Mesendoderm (in vitro differentiated cells): ENCODE measurements at regions not wholly inside any gene's neighbourhood (a gene's known extent, or its start where the extent isn't known, plus 50 kb on each side); places are given as distances from the start of the nearest gene placed in this dataset.
A peak's percentile ranks its signal among the peaks of the same experiment; 100 is the strongest.

ENCODE experiments used
- DNase-seq: peaks from one replicate; pipeline ENCODE4 v3.0.0; 2013
- H2AK5ac ChIP-seq: 2 replicates; pipeline ENCODE4 v1.6.1; 2013; ENCODE audit warnings: low read length, inconsistent platforms
- H2BK120ac ChIP-seq: 2 replicates; pipeline ENCODE4 v1.6.1; 2013; ENCODE audit warnings: low read depth, mild to moderate bottlenecking, low read length, moderate library complexity, mixed read lengths
- H2BK15ac ChIP-seq: replicated peaks from 2 replicates; pipeline ENCODE4 v1.6.1; 2013; ENCODE audit warnings: low read depth, mild to moderate bottlenecking, moderate library complexity
- H2BK5ac ChIP-seq: 2 replicates; pipeline ENCODE4 v1.6.1; 2013; ENCODE audit warnings: low read length, inconsistent platforms
- H3K18ac ChIP-seq: 2 replicates; pipeline ENCODE4 v1.6.1; 2013; ENCODE audit warnings: mild to moderate bottlenecking, low read length, mixed read lengths
- H3K23ac ChIP-seq: one replicate; pipeline ENCODE4 v1.6.1; 2013; ENCODE audit warnings: low read length
- H3K27ac ChIP-seq: 2 replicates; pipeline ENCODE4 v1.5.1; 2013; ENCODE audit warnings: low read depth, mild to moderate bottlenecking, inconsistent platforms, low read length, moderate library complexity
- H3K27me3 ChIP-seq: 2 replicates; pipeline ENCODE4 v1.6.1; 2013; ENCODE audit warnings: low read length, control low read depth, mild to moderate bottlenecking, inconsistent platforms; ENCODE audit not compliant: insufficient read depth, poor library complexity
- H3K36me3 ChIP-seq: 2 replicates; pipeline ENCODE4 v1.6.1; 2013; ENCODE audit warnings: low read length, inconsistent platforms; ENCODE audit not compliant: control insufficient read depth, insufficient read depth
- H3K4ac ChIP-seq: one replicate; pipeline ENCODE4 v1.6.1; 2013; ENCODE audit warnings: low read depth, mild to moderate bottlenecking, low read length, moderate library complexity
- H3K4me1 ChIP-seq: 2 replicates; pipeline ENCODE4 v1.6.1; 2013; ENCODE audit warnings: low read depth, low read length, inconsistent platforms; ENCODE audit not compliant: control insufficient read depth
- H3K4me2 ChIP-seq: 2 replicates; pipeline ENCODE4 v1.6.1; 2013; ENCODE audit warnings: low read length
- H3K4me3 ChIP-seq: 2 replicates; pipeline ENCODE4 v1.5.1; 2013; ENCODE audit warnings: mild to moderate bottlenecking, low read length
- H3K56ac ChIP-seq: one replicate; pipeline ENCODE4 v1.6.1; 2013; ENCODE audit warnings: low read length
- H3K79me1 ChIP-seq: 2 replicates; pipeline ENCODE4 v1.6.1; 2013; ENCODE audit warnings: low read length, inconsistent platforms
- H3K79me2 ChIP-seq: 2 replicates; pipeline ENCODE4 v1.6.1; 2013; ENCODE audit warnings: mild to moderate bottlenecking, low read length; ENCODE audit not compliant: control insufficient read depth, insufficient read depth
- H3K9ac ChIP-seq: 2 replicates; pipeline ENCODE4 v1.6.1; 2013; ENCODE audit warnings: low read length, inconsistent platforms
- H4K5ac ChIP-seq: one replicate; pipeline ENCODE4 v1.6.1; 2013; ENCODE audit warnings: low read length
- H4K8ac ChIP-seq: one replicate; pipeline ENCODE4 v1.6.1; 2013; ENCODE audit warnings: low read depth, mild to moderate bottlenecking, control low read depth, low read length, moderate library complexity
- WGBS: extraction: QIAGEN DNeasy Blood & Tissue Kit; methylation state at CpG from one replicate; pipeline ENCODE4 v1.1.7; 2013; ENCODE audit warnings: low lambda C conversion rate, missing lambda C conversion rate; ENCODE audit not compliant: insufficient coverage; ENCODE audit errors: extremely low coverage; 5-methylcytosine and 5-hydroxymethylcytosine counted together

DNA sequence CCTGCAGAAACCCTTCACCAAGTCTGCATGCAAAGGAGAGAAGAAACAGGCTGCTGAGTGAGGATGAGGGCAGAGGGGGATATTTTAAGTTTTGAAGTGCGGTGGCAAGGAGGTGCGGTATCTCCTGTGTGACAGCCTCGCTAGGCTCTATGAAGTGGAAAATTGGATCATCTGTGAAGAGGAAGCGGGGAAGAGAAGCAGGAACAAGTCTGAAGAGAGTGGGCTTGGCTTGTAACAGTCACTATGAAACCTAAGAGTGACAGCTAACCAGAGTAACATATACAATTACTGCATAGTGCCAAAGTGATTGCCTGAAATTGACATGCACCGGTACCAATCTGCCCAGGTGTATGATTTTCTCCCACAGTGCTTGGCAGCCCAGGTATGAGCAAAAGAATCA is 287.5 kb upstream of the KLF14 start:
- DNase-seq = no peak
- Histone ChIP-seq H4K5ac (no peak overlapping the region), H3K27ac (no peak overlapping the region), H3K4me3 (no peak overlapping the region), H3K27me3 (no peaks in the 10 kb centered on the region), H3K56ac (no peak overlapping the region), H2AK5ac (no peak overlapping the region), H2BK120ac (no peak overlapping the region), H3K23ac (no peak overlapping the region), H3K79me1 (no peaks in the 10 kb centered on the region), H3K4me2 (no peak overlapping the region), H2BK5ac (no peak overlapping the region), H3K36me3 (no peaks in the 10 kb centered on the region), H4K8ac (no peak overlapping the region), H2BK15ac (no peak overlapping the region), H3K18ac (no peak overlapping the region), H3K9ac (no peak overlapping the region), H3K4ac (no peak overlapping the region), H3K79me2 (no peaks in the 10 kb centered on the region), H3K4me1 (no peaks in the 10 kb centered on the region)
- WGBS = no CpG with 5 or more reads among the region's 5 CpGs

GRCh38 chr7:131021902-131022301 is 287.9 kb upstream of the KLF14 start:
- Histone ChIP-seq H3K79me2 (no peaks in the 10 kb centered on the region), H3K27me3 (no peaks in the 10 kb centered on the region), H2AK5ac (no peak overlapping the region), H2BK5ac (no peak overlapping the region), H3K23ac (no peak overlapping the region), H3K9ac (no peak overlapping the region), H3K4me2 (no peak overlapping the region), H3K36me3 (no peaks in the 10 kb centered on the region), H3K18ac (no peak overlapping the region), H3K4me1 (no peaks in the 10 kb centered on the region), H3K4me3 (no peak overlapping the region), H2BK120ac (no peak overlapping the region), H4K5ac (no peak overlapping the region), H2BK15ac (no peak overlapping the region), H3K79me1 (no peaks in the 10 kb centered on the region), H3K4ac (no peak overlapping the region), H3K27ac (no peak overlapping the region), H3K56ac (no peak overlapping the region), H4K8ac (no peak overlapping the region)
- no peak for DNase-seq
- WGBS = no CpG with 5 or more reads among the region's 8 CpGs

DNA sequence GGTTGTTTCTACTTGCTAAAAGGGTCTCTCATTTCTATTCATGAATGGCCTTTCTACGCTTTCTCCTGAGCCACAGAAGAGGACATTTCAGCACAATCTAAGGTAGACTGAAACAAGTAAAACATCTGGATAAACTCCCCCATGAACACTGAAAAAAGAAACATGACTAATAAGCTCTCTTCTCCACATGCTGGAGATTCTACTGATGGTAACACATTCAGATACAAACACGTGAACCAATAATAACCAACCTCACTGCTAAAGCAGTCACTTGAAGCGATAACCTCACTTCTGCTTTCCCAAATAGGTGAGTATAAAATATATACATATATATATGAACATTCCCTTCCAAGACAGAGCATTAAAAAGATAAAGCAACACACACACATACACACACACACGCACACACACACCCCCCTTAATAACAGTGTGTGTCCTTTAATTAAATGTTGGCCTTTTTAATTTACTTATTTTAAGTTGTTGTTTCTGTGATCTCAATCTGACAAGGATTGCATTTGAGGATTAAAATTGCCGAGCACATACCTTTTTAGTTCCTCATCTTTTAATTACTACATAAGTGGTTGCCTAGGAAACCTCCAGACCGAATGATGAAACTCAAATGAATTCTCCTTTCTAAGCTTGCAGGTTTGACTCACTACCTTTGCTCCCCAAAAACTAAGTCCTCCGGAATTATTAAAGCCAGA is 292.4 kb upstream of the KLF14 start:
- Histone ChIP-seq H3K56ac (no peak overlapping the region), H3K4ac (no peak overlapping the region), H3K79me1 (no peaks in the 10 kb centered on the region), H3K4me3 (no peak overlapping the region), H3K4me2 (no peak overlapping the region), H3K9ac (no peak overlapping the region), H3K23ac (no peak overlapping the region), H4K8ac (no peak overlapping the region), H2AK5ac (no peak overlapping the region), H2BK5ac (no peak overlapping the region), H3K79me2 (no peaks in the 10 kb centered on the region), H2BK120ac (no peak overlapping the region), H3K36me3 (no peaks in the 10 kb centered on the region), H2BK15ac (no peak overlapping the region), H3K27ac (no peak overlapping the region), H3K18ac (no peak overlapping the region), H3K4me1 (no peaks in the 10 kb centered on the region), H3K27me3 (no peaks in the 10 kb centered on the region), H4K5ac (no peak overlapping the region)
- peak; percentile 35 for DNase-seq
- WGBS = no CpG with 5 or more reads among the region's 7 CpGs

GRCh38 chr7:131027287-131027773 is 293.3 kb upstream of the KLF14 start:
- Histone ChIP-seq H3K27me3 (no peaks in the 10 kb centered on the region), H2BK5ac (no peak overlapping the region), H3K18ac (no peak overlapping the region), H3K23ac (no peak overlapping the region), H3K27ac (no peak overlapping the region), H3K4me3 (no peak overlapping the region), H3K4me1 (no peaks in the 10 kb centered on the region), H3K56ac (no peak overlapping the region), H2AK5ac (no peak overlapping the region), H3K4ac (no peak overlapping the region), H2BK120ac (no peak overlapping the region), H3K4me2 (no peak overlapping the region), H3K79me2 (no peaks in the 10 kb centered on the region), H3K9ac (no peak overlapping the region), H4K8ac (no peak overlapping the region), H2BK15ac (no peak overlapping the region), H3K36me3 (no peaks in the 10 kb centered on the region), H4K5ac (no peak overlapping the region), H3K79me1 (no peaks in the 10 kb centered on the region)
- WGBS = no CpG with 5 or more reads among the region's 8 CpGs
- no peak for DNase-seq

DNA sequence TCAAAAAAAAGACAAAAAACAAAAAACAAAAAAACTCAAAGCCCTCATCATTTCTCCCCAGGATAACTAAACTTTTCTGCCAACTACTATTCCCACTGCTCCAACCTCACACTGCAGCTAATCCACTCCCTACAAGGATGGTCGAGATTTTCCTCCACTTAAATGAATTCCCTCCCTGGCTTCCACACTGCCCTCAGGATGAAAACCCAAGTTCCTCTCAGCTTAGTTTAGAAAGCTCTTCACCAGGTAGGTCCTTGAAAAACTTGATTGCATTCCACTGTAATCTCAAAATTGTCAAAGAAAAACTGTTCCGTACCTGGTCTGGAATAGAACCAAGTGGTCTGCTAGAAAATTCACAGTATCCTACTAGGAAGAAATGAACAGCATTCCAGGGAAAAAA is 294.3 kb upstream of the KLF14 start:
- Histone ChIP-seq H3K79me2 (no peaks in the 10 kb centered on the region), H3K4me1 (no peaks in the 10 kb centered on the region), H3K36me3 (no peaks in the 10 kb centered on the region), H4K8ac (no peak overlapping the region), H3K18ac (no peak overlapping the region), H3K56ac (no peak overlapping the region), H3K9ac (no peak overlapping the region), H3K27me3 (no peaks in the 10 kb centered on the region), H3K4me2 (no peak overlapping the region), H3K27ac (no peak overlapping the region), H2AK5ac (no peak overlapping the region), H3K79me1 (no peaks in the 10 kb centered on the region), H3K4ac (no peak overlapping the region), H2BK15ac (no peak overlapping the region), H4K5ac (no peak overlapping the region), H2BK5ac (no peak overlapping the region), H3K4me3 (no peak overlapping the region), H3K23ac (no peak overlapping the region), H2BK120ac (no peak overlapping the region)
- no peak for DNase-seq
- WGBS = no CpG with 5 or more reads among the region's 2 CpGs

DNA sequence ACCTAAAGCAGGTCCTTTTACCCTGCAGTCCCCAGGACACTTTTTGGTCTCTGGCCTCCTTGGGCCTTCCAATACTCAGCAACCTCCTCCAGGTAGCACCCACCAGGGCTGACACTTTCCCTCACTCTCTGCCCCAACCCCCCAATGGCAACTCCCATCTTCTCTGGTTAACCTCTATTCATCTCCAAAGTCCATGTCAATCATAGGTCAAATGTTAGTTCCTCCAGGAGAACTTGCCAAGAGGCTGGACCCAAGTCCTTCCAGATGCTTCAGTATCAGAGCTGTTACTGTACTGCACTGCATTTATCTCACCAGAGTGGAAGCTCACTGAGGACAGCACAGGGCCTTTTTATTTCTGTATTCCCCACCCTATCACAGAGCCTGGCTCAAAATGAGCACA is 295.0 kb upstream of the KLF14 start:
- DNase-seq = no peak
- H3K56ac ChIP-seq = no peak overlapping the region

More for the DNA sequence above, 295.0 kb upstream of the KLF14 start:
- no peak overlapping the region for H2BK15ac ChIP-seq
- no peak overlapping the region for H2BK120ac ChIP-seq
- no peak overlapping the region for H3K27ac ChIP-seq
- no peak overlapping the region for H2AK5ac ChIP-seq
- no peaks in the 10 kb centered on the region for H3K79me1 ChIP-seq
- H3K9ac ChIP-seq = no peak overlapping the region
- H3K4me3 ChIP-seq = no peak overlapping the region
- H3K36me3 ChIP-seq = no peaks in the 10 kb centered on the region
- no peaks in the 10 kb centered on the region for H3K4me1 ChIP-seq
- no peaks in the 10 kb centered on the region for H3K79me2 ChIP-seq
- no peak overlapping the region for H3K4ac ChIP-seq
- H3K4me2 ChIP-seq = no peak overlapping the region
- H4K5ac ChIP-seq = no peak overlapping the region
- H3K27me3 ChIP-seq = no peaks in the 10 kb centered on the region
- H3K18ac ChIP-seq = no peak overlapping the region
- H2BK5ac ChIP-seq = no peak overlapping the region
- no peak overlapping the region for H4K8ac ChIP-seq
- no peak overlapping the region for H3K23ac ChIP-seq
